ENCODE measurements at regions not wholly inside any gene's neighbourhood (a gene's known extent, or its start where the extent isn't known, plus 50 kb on each side); places are given as distances from the start of the nearest gene placed in this dataset.

GRCh38 chr12:125218952-125219351, 153.7 kb downstream of the AACS start:
- TF ChIP-seq CTCF (IDR thresholded peaks at IDR 0.05 in 4 of 5, conservative IDR thresholded peaks at IDR 0.05 in 1 of 5) (no peak), POLR2A (IDR thresholded peaks at IDR 0.05) (no peak)

All from gastrocnemius medialis (tissue), 4 donors.